Stimulated activated CD4-positive, alpha-beta T cell treated with anti-CD3 and anti-CD28 coated beads, Interleukin-15, amount 100 ng/mL, for 24 hours (primary cell): ENCODE measurements at regions not wholly inside any gene's neighbourhood (a gene's known extent, or its start where the extent isn't known, plus 50 kb on each side); places are given as distances from the start of the nearest gene placed in this dataset.

ENCODE experiments used
- DNase-seq: peaks from one replicate; pipeline ENCODE4 v3.0.0-alpha.2; 2020

DNA sequence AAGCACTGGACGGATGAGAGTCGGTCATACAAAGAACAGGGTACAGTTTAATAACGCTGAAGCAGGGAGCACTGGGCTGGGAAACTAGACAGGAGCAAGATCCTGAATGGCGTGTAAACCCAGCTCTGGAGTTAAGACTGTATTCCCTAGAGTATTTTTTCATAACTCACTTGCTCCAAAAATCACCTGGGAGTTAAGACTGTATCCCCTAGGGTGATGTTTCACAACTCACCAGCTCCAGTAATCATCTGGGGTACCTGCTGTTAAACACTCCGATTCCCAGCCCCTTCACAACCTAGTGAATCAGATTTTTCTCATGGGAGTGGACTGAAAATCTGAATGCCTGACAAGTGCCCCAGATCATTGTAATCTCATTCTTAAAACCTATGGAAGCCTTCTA, 123.2 kb downstream of the MAB21L3 start:
- no peak for DNase-seq

DNA sequence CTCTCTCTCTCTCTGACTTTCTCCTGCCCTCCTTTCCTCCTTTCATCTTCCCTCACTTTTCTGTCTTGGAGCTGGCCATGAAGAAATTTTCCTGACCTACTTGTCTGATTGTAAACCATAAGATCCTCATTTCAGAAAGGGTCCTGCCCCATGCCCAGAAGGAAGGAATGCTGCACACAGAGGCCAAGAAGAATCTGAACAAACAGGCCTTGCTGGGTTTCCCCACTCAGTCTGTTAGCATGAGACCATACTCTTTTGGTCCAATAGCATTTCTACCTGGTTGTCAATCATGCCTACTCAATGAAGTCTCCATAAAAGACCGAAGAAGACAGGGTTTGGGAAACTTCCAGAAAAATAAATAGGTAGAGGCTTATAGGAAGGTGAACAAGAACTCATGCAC, 128.7 kb downstream of the MAB21L3 start:
- DNase-seq = no peak

GRCh38 chr1:116242741-116243140, 130.3 kb upstream of the ATP1A1 start:
- DNase-seq = no peak

DNA sequence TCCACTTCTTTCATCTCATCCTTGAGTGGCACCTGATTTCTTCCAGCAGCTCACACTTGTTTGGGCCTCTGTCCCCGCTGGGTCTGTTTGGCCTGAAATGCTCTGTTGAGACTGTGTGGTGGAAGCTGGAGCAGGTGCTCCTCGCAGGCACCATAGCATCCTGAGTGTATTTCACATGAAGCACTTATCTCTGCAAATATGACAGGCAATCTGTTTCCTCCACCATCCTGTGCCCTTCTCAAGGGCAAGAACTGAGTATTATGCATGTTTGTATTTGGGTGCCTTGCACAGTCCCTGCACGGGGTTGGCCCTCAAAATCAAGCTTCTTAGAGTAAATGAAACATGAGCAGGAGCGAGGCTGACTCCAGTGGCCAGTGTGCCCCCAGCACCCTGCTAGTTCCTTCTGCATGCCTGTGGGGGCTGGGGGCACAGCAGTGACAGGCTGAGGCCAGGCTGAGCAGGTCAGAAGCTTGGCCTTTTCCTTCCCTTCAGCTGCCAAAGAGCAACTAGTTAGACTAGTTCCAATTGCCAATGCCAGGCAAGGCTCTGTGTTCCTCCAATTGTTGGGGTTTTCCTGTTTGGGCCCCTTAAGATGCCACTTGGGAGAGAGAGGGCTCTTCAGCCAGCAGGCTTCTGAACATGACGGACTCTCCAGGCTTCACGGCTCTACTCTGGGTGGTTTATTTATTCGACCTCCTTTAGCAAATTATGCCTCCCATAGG, 129.6 kb upstream of the ATP1A1 start:
- no peak for DNase-seq

- no peak for DNase-seq
These were observed 126.9 kb upstream of the ATP1A1 start for GRCh38 chr1:116246174-116246573.

DNA sequence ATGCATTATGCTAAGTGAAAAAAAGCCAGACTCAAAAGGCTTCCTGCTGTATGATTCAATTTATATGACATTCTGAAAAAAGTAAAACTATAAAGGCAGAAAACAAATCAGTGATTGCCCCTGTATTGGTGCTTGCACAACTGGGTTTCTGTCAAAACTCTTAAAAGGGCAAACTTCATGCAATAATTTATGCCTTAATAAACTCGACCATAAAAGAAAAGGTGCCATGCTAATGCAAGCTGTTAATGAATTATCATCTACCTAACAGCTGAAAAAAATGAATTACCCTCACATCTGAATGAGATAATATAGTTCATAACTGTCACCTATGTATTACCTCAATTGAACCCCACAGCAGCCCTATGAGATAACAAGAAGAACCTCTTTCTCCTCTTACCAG, 120.8 kb upstream of the ATP1A1 start:
- no peak for DNase-seq

GRCh38 chr1:116252785-116253184, 120.3 kb upstream of the ATP1A1 start:
- no peak for DNase-seq

GRCh38 chr1:116253566-116254382, 119.3 kb upstream of the ATP1A1 start:
- DNase-seq = no peak

DNA sequence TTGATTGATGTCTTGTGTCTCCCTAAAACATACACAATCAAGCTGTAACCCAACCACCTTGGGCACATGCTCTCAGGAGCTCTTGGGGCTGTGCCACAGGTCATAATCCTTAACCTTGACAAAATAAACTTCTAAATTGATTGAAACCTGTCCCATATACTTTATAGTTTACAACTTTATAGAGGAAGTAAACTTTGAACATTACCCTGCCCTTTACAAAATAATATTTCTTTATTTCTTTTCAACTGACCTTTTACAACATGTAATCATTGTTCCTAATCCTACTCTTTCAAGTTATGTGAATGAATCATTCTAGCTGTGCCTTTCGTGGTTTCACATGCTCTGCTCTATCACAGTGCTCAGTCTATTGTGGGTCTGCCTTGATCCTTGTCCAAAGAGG, 118.3 kb upstream of the ATP1A1 start:
- DNase-seq = no peak

- no peak for DNase-seq
These were observed 117.4 kb upstream of the ATP1A1 start for GRCh38 chr1:116255486-116256285.

GRCh38 chr1:116256286-116256649, 116.8 kb upstream of the ATP1A1 start:
- no peak for DNase-seq

DNA sequence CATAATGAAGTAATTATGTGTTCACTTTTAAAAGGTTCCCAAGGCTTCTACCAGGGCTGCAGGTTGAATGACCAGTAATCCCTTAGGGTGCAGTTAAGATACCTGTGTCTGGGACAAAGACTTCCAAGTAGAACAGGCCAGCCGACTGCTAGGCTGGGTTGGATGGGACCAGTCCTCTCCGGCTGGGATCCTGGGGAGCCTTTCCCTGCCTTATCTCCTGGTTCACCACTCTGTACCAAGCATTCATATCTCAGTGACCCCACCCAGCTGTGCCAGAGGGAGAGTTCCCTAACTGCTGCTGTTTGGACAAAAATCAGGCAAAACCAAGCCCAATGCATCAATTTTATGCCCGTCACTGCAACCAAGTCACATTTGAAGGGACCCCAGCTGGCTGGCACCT, 116.2 kb upstream of the ATP1A1 start:
- DNase-seq = no peak

DNA sequence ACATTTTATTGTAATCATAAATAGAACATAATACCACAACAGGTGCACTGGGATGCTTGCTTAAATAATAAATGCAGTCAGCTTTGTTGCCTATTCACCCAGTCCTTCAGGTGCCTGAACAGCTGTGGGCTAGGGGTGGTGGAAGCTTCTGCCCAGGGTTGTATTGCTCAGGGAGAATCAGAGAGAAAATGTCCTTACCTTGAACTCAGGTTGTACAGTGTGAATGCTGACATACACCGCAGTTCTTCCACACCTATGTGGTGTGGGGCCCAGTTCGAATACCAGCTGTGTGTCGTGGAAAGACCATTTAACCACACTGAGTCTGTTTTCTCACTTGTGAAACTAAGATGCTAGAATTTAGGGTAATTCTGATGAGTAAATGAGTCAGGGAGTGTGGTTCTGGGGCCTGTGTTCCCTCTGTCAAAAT, 115.7 kb upstream of the ATP1A1 start:
- peak; percentile 50 for DNase-seq

GRCh38 chr1:116257836-116258235, 115.2 kb upstream of the ATP1A1 start:
- no peak for DNase-seq

DNA sequence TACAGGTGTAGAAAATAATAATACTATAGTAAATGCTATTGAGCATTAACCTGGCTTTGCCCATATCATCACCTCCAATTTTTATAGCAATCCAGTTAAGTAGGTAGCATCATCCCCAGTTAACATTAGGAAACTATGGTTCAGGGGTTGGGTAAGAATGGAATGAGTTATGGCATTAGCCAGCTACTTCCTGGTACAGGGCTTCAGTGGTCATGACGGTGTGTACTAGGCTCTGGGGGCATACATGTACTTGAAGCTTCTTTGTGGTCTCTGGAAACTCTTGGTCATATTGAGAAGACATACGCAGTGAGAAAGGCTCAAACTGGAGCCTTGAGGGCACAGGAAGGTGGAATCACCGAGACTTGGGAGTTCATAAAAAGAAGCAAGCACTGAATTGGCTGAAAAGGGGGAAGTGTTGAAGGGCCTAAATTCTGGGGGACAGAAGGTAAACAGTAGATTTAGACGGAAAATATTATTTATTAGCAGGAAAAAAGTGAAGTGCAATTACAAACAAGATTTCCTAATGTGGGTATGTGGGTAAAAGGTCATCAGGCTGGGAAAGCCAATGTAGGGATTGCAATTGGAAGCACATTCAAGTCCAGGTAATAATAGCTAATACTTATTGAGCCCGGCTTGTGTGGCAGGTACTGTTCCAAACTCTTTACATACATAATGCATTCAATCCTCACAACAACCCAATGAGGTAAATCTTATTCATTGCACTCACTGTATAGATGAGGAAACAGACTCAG, 114.2 kb upstream of the ATP1A1 start:
- DNase-seq = no peak

- no peak for DNase-seq
These were observed 113.4 kb upstream of the ATP1A1 start for GRCh38 chr1:116259663-116260062.

DNA sequence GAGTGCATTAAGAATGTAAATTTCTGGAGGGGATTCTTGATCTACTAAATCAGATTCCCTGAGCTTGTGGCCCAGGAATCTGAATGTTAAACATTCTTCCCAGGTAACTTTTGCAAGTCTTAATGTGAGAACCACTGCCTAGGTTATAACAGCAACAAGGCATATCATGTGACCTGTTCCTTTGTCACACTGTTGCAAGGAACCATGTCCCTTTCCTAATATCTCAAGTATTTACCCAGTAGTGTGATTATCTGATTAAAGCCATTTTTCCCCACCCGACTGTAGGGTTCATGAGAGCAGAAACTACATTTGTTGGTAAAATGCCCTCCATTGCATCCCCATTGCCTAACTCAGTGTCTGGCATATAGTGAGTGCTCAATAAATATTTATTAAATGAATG, 112.9 kb upstream of the ATP1A1 start:
- DNase-seq = no peak

DNA sequence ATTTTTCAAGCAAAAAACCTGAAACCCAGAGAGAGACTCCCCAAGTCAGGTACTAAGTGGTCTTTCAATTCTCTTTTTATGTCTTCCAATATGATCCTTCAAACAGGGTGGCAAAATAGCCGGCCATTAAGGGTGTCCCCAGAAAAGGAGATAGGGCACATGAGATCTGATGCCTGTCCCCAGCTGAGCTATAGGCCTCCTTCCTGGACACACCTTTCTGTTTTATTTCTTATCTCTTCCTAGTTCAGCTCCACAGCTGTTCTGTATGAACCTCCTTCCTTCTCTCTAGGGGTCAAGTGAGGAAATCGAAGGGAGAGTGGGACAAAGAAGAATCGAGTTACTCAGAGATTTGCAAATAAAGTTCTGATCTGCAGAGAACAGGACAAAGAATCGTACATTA, 112.4 kb upstream of the ATP1A1 start:
- DNase-seq = no peak

DNA sequence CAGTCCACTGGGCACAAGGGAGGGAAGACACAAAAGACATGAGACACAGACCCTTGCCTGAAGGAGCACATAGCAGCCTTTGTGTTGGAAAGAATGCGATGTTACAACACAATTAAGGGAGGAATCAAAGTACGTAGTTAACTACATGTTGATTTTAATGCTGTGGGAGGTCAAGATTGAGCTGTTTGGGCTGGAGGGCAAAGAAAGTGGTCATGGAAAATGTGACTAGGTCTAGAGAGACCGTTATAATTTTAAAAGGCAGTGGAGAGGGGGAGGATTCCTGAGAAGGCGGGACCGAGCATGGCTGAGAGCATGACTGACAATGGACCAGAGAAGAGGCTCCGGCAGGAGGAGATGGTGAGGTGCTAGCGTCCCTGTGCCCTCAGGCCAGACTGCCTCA, 111.8 kb upstream of the ATP1A1 start:
- DNase-seq = no peak

GRCh38 chr1:116262207-116262994, 110.6 kb upstream of the ATP1A1 start:
- no peak for DNase-seq

DNA sequence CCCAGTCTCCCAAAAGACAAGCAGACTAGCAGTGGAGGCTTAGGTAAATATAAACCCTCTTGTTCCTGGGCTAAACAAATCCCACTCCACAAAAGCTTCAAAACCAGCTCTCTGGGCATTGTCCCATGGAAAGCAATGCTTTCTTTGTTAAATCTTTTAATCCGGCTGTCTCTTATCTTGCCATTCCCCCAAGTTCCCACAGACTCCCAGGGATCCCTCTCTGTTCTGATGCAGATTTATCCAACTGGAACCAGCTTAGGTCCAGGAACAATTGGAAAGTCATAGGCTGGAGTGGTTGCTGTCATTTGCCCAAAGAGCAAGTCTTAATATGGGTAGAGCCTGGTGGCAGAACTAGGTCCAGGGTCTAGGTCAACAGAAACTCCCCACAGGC, 110.1 kb upstream of the ATP1A1 start:
- DNase-seq = no peak
